HUES64 (cell line): ENCODE measurements at regions not wholly inside any gene's neighbourhood (a gene's known extent, or its start where the extent isn't known, plus 50 kb on each side); places are given as distances from the start of the nearest gene placed in this dataset.
"Not testable (repeated sequence)": the region's sequence is repeated elsewhere in the genome, so short reads cannot be mapped to it uniquely, and the experiment has no call there.

ENCODE experiments used
- H3K27ac ChIP-seq: 2 replicates; pipeline ENCODE4 v1.7.0; 2013; ENCODE audit warnings: low read depth, low read length, inconsistent platforms
- H3K27me3 ChIP-seq: 2 replicates; pipeline ENCODE4 v1.6.1; 2013; ENCODE audit warnings: mild to moderate bottlenecking, low read length; ENCODE audit not compliant: insufficient read depth
- H3K36me3 ChIP-seq: 2 replicates; pipeline ENCODE4 v1.6.1; 2013; ENCODE audit warnings: mild to moderate bottlenecking, low read length; ENCODE audit not compliant: insufficient read depth
- H3K4me1 ChIP-seq: 2 replicates; pipeline ENCODE4 v1.6.1; 2013; ENCODE audit warnings: mild to moderate bottlenecking, low read length, moderate library complexity; ENCODE audit not compliant: insufficient read depth
- H3K4me3 ChIP-seq: 2 replicates; pipeline ENCODE4 v1.5.1; 2013; ENCODE audit warnings: mild to moderate bottlenecking, low read length, moderate library complexity
- H3K9ac ChIP-seq: 2 replicates; pipeline ENCODE4 v1.6.1; 2013; ENCODE audit warnings: mild to moderate bottlenecking, low read depth, low read length
- H3K9me3 ChIP-seq: 2 replicates; pipeline ENCODE4 v1.6.1; 2013; ENCODE audit warnings: low read depth, low read length; ENCODE audit not compliant: insufficient read depth
- WGBS: fragments of 150-250, 120-280 bp; methylation state at CpG from one replicate; pipeline ENCODE4 v1.1.7; 2013; ENCODE audit warnings: missing lambda C conversion rate; 5-methylcytosine and 5-hydroxymethylcytosine counted together

GRCh38 chr3:197618408-197618807 is 62.6 kb upstream of the BDH1 start:
- not testable (repeated sequence) for H3K27ac ChIP-seq, H3K27me3 ChIP-seq, H3K9ac ChIP-seq, H3K4me1 ChIP-seq, H3K4me3 ChIP-seq
- peaks cover 22% of the 10 kb centered on the region for H3K9me3 ChIP-seq
- H3K36me3 ChIP-seq: peaks cover 79% of the 10 kb centered on the region
- 100% methylated on average over 1 of the region's 5 CpGs for WGBS

- Histone ChIP-seq H3K27ac (no peak overlapping the region), H3K9ac (no peak overlapping the region), H3K27me3 (no peaks in the 10 kb centered on the region), H3K36me3 (peaks cover 94% of the 10 kb centered on the region), H3K4me1 (no peaks in the 10 kb centered on the region), H3K9me3 (peaks cover 25% of the 10 kb centered on the region), H3K4me3 (no peak overlapping the region)
- WGBS: 95% methylated on average over 2 of the region's 3 CpGs
Measured at GRCh38 chr3:197615430-197615829, 59.7 kb upstream of the BDH1 start.

GRCh38 chr3:197614134-197614533 is 58.4 kb upstream of the BDH1 start:
- H3K4me1 ChIP-seq, H3K27me3 ChIP-seq, H3K27ac ChIP-seq, H3K9ac ChIP-seq, H3K4me3 ChIP-seq: not testable (repeated sequence)
- Histone ChIP-seq H3K9me3 (peaks cover 25% of the 10 kb centered on the region), H3K36me3 (peaks cover 94% of the 10 kb centered on the region)
- WGBS: 89% methylated on average over 3 of the region's 3 CpGs

- H3K36me3 ChIP-seq: peaks cover 92% of the 10 kb centered on the region
- 97% methylated on average over 6 of the region's 6 CpGs for WGBS
Measured at GRCh38 chr3:197613199-197613598, 57.4 kb upstream of the BDH1 start.

GRCh38 chr3:197611255-197611654 is 55.5 kb upstream of the BDH1 start:
- H3K36me3 ChIP-seq: peaks cover 96% of the 10 kb centered on the region
- no peak overlapping the region for H3K4me3 ChIP-seq
- peaks cover 15% of the 10 kb centered on the region for H3K9me3 ChIP-seq
- H3K27ac ChIP-seq: no peak overlapping the region
- H3K27me3 ChIP-seq: no peaks in the 10 kb centered on the region
- no peaks in the 10 kb centered on the region for H3K4me1 ChIP-seq
- H3K9ac ChIP-seq: no peak overlapping the region
- WGBS: 93% methylated on average over 2 of the region's 2 CpGs

More at GRCh38 chr3:197613199-197613598, 57.4 kb upstream of the BDH1 start:
- no peaks in the 10 kb centered on the region for H3K27me3 ChIP-seq
- no peaks in the 10 kb centered on the region for H3K4me1 ChIP-seq
- H3K9me3 ChIP-seq: peaks cover 25% of the 10 kb centered on the region
- no peak overlapping the region for H3K9ac ChIP-seq
- H3K4me3 ChIP-seq: no peak overlapping the region
- H3K27ac ChIP-seq: no peak overlapping the region

GRCh38 chr3:197606468-197606867 is 50.7 kb upstream of the BDH1 start:
- no peak overlapping the region for H3K4me3 ChIP-seq
- H3K4me1 ChIP-seq: no peaks in the 10 kb centered on the region
- no peaks in the 10 kb centered on the region for H3K27me3 ChIP-seq
- peaks cover 2% of the 10 kb centered on the region; the same call in 1 of the 2 replicates for H3K9me3 ChIP-seq
- 96% methylated on average over 3 of the region's 3 CpGs for WGBS
- H3K9ac ChIP-seq: no peak overlapping the region
- peaks cover 55% of the 10 kb centered on the region for H3K36me3 ChIP-seq
- H3K27ac ChIP-seq: no peak overlapping the region
